Testis (tissue), 2 donors: ENCODE measurements at regions not wholly inside any gene's neighbourhood (a gene's known extent, or its start where the extent isn't known, plus 50 kb on each side); places are given as distances from the start of the nearest gene placed in this dataset.

ENCODE experiments used
- CTCF ChIP-seq, 3 experiments: fragments of 450-650 bp in 2 of 3; fragments of 200-600 bp in 1 of 3; sonication (generic) in 1 of 3; IDR thresholded peaks; one replicate each; pipeline ENCODE4 v1.5.1; 2016 to 2019; ENCODE audit warnings: antibody characterized with exemption in 3 of 3, mild to moderate bottlenecking in 2 of 3, moderate library complexity in 1 of 3
- POLR2A ChIP-seq: fragments of 450-650 bp; IDR thresholded peaks from one replicate; pipeline ENCODE4 v1.6.1; 2017; ENCODE audit warnings: antibody characterized with exemption, mild to moderate bottlenecking, moderate library complexity

- no peak for TF ChIP-seq CTCF (IDR thresholded peaks at IDR 0.05)
- no peak for TF ChIP-seq POLR2A
Measured at GRCh38 chr5:4636378-4636777, 503.8 kb upstream of the ADAMTS16 start.
